GM23338 (cell line): ENCODE measurements at regions not wholly inside any gene's neighbourhood (a gene's known extent, or its start where the extent isn't known, plus 50 kb on each side); places are given as distances from the start of the nearest gene placed in this dataset.

Source experiments
- ATAC-seq: fragments of 200-7000 bp; cut with Tn5 transposase; 3 replicates; pipeline ENCODE4 v1.9.1; 2020
- DNase-seq: peaks from one replicate; pipeline ENCODE4 v3.0.0-alpha.2; 2015; ENCODE audit warnings: low spot score
- H2AFZ ChIP-seq: fragments of 200-600 bp; sonication (generic); 2 replicates; pipeline ENCODE4 v1.8.0; 2016; ENCODE audit warnings: antibody characterized with exemption, mild to moderate bottlenecking, moderate library complexity
- H3F3A ChIP-seq: fragments of 200-600 bp; sonication (generic); replicated peaks from 2 replicates; pipeline ENCODE4 v1.8.0; 2017; ENCODE audit warnings: antibody characterized with exemption, mixed run types, low read depth
- H3K27ac ChIP-seq: fragments of 200-600 bp; sonication (generic); 2 replicates; pipeline ENCODE4 v1.6.1; 2016; ENCODE audit warnings: low read depth
- H3K27me3 ChIP-seq: fragments of 200-600 bp; sonication (generic); 2 replicates; pipeline ENCODE4 v1.8.0; 2016; ENCODE audit warnings: mild to moderate bottlenecking, mixed run types, moderate library complexity; ENCODE audit not compliant: insufficient read depth
- H3K36me3 ChIP-seq: fragments of 200-600 bp; sonication (generic); 2 replicates; pipeline ENCODE4 v1.8.0; 2016; ENCODE audit warnings: mild to moderate bottlenecking; ENCODE audit not compliant: insufficient read depth
- H3K4me1 ChIP-seq: fragments of 200-600 bp; sonication (generic); 2 replicates; pipeline ENCODE4 v1.8.0; 2016; ENCODE audit warnings: mild to moderate bottlenecking, moderate library complexity; ENCODE audit not compliant: insufficient read depth
- H3K4me2 ChIP-seq: fragments of 200-600 bp; sonication (generic); 2 replicates; pipeline ENCODE4 v1.7.1; 2017; ENCODE audit warnings: mixed run types
- H3K4me3 ChIP-seq: fragments of 200-600 bp; sonication (generic); 2 replicates; pipeline ENCODE4 v1.6.1; 2016; ENCODE audit warnings: mixed run types
- H3K79me2 ChIP-seq: fragments of 200-600 bp; sonication (generic); replicated peaks from 2 replicates; pipeline ENCODE4 v1.8.0; 2017; ENCODE audit warnings: mild to moderate bottlenecking; ENCODE audit not compliant: insufficient read depth
- H3K9me2 ChIP-seq: fragments of 200-600 bp; sonication (generic); 2 replicates; pipeline ENCODE4 v1.8.0; 2017; ENCODE audit not compliant: insufficient read depth
- H4K20me1 ChIP-seq: fragments of 200-600 bp; sonication (generic); replicated peaks from 2 replicates; pipeline ENCODE4 v1.8.0; 2017; ENCODE audit warnings: mild to moderate bottlenecking; ENCODE audit not compliant: insufficient read depth
- H3K27ac Mint-ChIP-seq: 2 replicates; pipeline ENCODE4 v1.8.0; 2020; ENCODE audit warnings: inconsistent platforms, mild to moderate bottlenecking, moderate library complexity, mixed read lengths
- H3K27me3 Mint-ChIP-seq: 3 replicates; pipeline ENCODE4 v1.8.0; 2022; ENCODE audit warnings: low read depth, mild to moderate bottlenecking, moderate library complexity, mixed read lengths, inconsistent platforms; ENCODE audit not compliant: insufficient read depth, poor library complexity
- H3K36me3 Mint-ChIP-seq: 3 replicates; pipeline ENCODE4 v1.8.0; 2021; ENCODE audit warnings: low read depth, mild to moderate bottlenecking, inconsistent platforms, moderate library complexity, mixed read lengths
- H3K4me1 Mint-ChIP-seq: 3 replicates; pipeline ENCODE4 v1.8.0; 2020; ENCODE audit warnings: mild to moderate bottlenecking, inconsistent platforms, mixed read lengths
- H3K4me3 Mint-ChIP-seq: 3 replicates; pipeline ENCODE4 v1.8.0; 2021; ENCODE audit warnings: moderate library complexity, mild to moderate bottlenecking, inconsistent platforms, mixed read lengths
- H3K9me3 Mint-ChIP-seq: 3 replicates; pipeline ENCODE4 v1.8.0; 2020; ENCODE audit warnings: moderate library complexity, mild to moderate bottlenecking, inconsistent platforms, mixed read lengths
- CREB1 ChIP-seq: fragments of 250-450 bp; sonication (Bioruptor Pico); IDR thresholded peaks from 2 replicates; pipeline ENCODE4 v1.5.0; 2020; ENCODE audit warnings: low read depth, mild to moderate bottlenecking, moderate library complexity
- EZH2phosphoT487 ChIP-seq: fragments of 200-600 bp; sonication (generic); IDR thresholded peaks from one replicate; pipeline ENCODE4 v1.8.1; 2018; ENCODE audit warnings: antibody characterized with exemption; ENCODE audit not compliant: unreplicated experiment
- JUNB ChIP-seq: IDR thresholded peaks from one replicate; pipeline ENCODE4 v1.6.1; 2016; ENCODE audit warnings: antibody characterized with exemption; ENCODE audit not compliant: unreplicated experiment
- NANOG ChIP-seq: IDR thresholded peaks from 2 replicates; pipeline ENCODE4 v1.6.1; 2016; ENCODE audit warnings: antibody characterized with exemption, borderline replicate concordance
- ZNF462 ChIP-seq: fragments of 250-450 bp; sonication (Bioruptor Pico); IDR thresholded peaks from 2 replicates; pipeline ENCODE4 v1.5.0; 2020; ENCODE audit warnings: mild to moderate bottlenecking, moderate library complexity

DNA sequence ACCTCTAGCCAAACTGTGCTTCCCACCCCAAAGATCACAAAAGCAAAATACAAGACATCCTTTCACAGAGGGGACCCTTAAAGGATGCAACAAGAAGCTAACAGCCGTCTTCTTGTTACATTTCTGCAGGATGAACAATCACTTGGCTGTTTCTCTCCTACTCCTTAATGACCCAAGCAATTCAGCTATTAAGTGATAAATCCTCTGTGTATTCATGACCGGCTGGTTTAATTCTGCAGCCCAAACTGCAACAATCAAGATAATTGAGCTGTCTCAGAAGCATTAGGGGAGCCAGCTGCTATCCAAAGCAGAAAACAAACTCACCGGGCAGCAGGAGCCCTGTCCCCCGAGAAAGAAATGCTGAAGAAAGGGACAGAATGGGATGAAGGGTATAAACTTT lies 85.9 kb upstream of the ACSL4 start (continued):
- TF ChIP-seq ZNF462 (CRISPR knock-in tag): no peak
- no peak for TF ChIP-seq NANOG

DNA sequence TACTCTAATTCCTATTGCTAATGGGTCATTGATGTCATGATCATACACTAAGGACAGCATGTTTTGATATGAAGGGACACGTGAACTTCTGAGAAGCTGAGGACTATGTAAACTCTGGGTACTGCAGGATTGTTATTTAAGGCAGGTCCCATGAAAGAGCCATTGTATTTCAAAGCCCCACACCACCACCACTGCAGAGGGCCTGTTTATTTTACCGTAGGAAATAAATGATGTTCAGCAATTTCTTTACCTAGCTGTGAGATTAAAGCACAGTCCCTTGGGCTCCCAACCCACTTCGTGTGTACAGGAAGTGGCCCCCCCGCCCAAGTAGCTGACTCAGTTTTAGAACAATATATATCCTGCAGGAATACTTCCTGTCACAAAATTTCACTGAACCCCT lies 89.8 kb upstream of the ACSL4 start:
- TF ChIP-seq CREB1 (CRISPR knock-in tag) (no peak), JUNB (no peak), ZNF462 (CRISPR knock-in tag) (no peak), EZH2phosphoT487 (no peak)
- ATAC-seq: no peak
- H2AFZ ChIP-seq: peak overlapping the region; percentile 76; the same call in 1 of the 2 replicates

More for the DNA sequence above, 89.8 kb upstream of the ACSL4 start:
- no peaks in the 10 kb centered on the region for H3K9me2 ChIP-seq
- Mint-ChIP-seq H3K27ac (no peak overlapping the region), H3K36me3 (no peaks in the 10 kb centered on the region), H3K27me3 (peaks cover 2% of the 10 kb centered on the region), H3K4me3 (no peak overlapping the region), H3K4me1 (peaks cover 9% of the 10 kb centered on the region; the same call in 2 of the 3 replicates), H3K9me3 (no peaks in the 10 kb centered on the region)
- no peaks in the 10 kb centered on the region for H3K79me2 ChIP-seq
- H3K4me1 ChIP-seq: no peaks in the 10 kb centered on the region; the same call in 1 of the 2 replicates
- H3K27me3 ChIP-seq: no peaks in the 10 kb centered on the region
- H3K4me3 ChIP-seq: no peak overlapping the region
- no peaks in the 10 kb centered on the region for H3K36me3 ChIP-seq
- DNase-seq: no peak
- H3K4me2 ChIP-seq: no peak overlapping the region
- no peak overlapping the region for H3K27ac ChIP-seq
- H3F3A ChIP-seq: no peaks in the 10 kb centered on the region
- H4K20me1 ChIP-seq: no peaks in the 10 kb centered on the region
